ENCODE measurements at regions not wholly inside any gene's neighbourhood (a gene's known extent, or its start where the extent isn't known, plus 50 kb on each side); places are given as distances from the start of the nearest gene placed in this dataset.

- Histone ChIP-seq H3K4me3 (ENCODE audit: control insufficient read depth in 2 of 3, extremely low read depth in 1 of 3, insufficient read depth in 2 of 3, low read depth in 1 of 3, low read length in 3 of 3) (no peak overlapping the region), H3K36me3 (ENCODE audit: control insufficient read depth in 2 of 2, extremely low read depth in 1 of 2, insufficient read depth in 2 of 2, low read length in 2 of 2) (no peaks in the 10 kb centered on the region), H2AFZ (ENCODE audit: control insufficient read depth, low read length) (no peak overlapping the region), H3K27me3 (ENCODE audit: control insufficient read depth, extremely low read depth, insufficient read depth, low read length) (no peaks in the 10 kb centered on the region), H3K4me2 (ENCODE audit: control insufficient read depth, extremely low read depth, insufficient read depth, low read depth, low read length) (no peak overlapping the region), H3K9me3 (ENCODE audit: control insufficient read depth, low read depth, low read length) (no peaks in the 10 kb centered on the region), H4K20me1 (ENCODE audit: control insufficient read depth, extremely low read depth, insufficient read depth, low read length) (no peaks in the 10 kb centered on the region), H3K9me1 (ENCODE audit: control insufficient read depth, extremely low read depth, insufficient read depth, low read length) (no peaks in the 10 kb centered on the region), H3K4me1 (ENCODE audit: control insufficient read depth, extremely low read depth, insufficient read depth, low read length) (no peaks in the 10 kb centered on the region), H3K27ac (ENCODE audit: control insufficient read depth, insufficient read depth, low read length) (no peak overlapping the region), H3K79me2 (ENCODE audit: control insufficient read depth, insufficient read depth, low read length) (no peaks in the 10 kb centered on the region), H3K9ac (ENCODE audit: control insufficient read depth, extremely low read depth, insufficient read depth, low read length) (no peak overlapping the region)
- dilution Hi-C loops (cut with MboI; ENCODE audit: extremely low pct_ligation_motif_present, low sequenced_read_pairs), result no loop called here
- no peak for DNase-seq (ENCODE audit: low read depth, low spot score)
- FAIRE-seq, result no peak
- no peak for TF ChIP-seq CTCF (optimal IDR thresholded peaks at IDR 0.05 in 1 of 3, IDR thresholded peaks at IDR 0.05 in 1 of 3, conservative IDR thresholded peaks at IDR 0.05 in 1 of 3; ENCODE audit: extremely low read depth in 1 of 3, insufficient read depth in 2 of 3, low read length in 3 of 3)
- no peak for TF ChIP-seq EZH2 (IDR thresholded peaks at IDR 0.05; ENCODE audit: low read length)
These were observed 111.9 kb upstream of the DDHD1 start for GRCh38 chr14:53265025-53265424.

- TF ChIP-seq EZH2 (IDR thresholded peaks at IDR 0.05; ENCODE audit: low read length) (no peak), CTCF (optimal IDR thresholded peaks at IDR 0.05 in 1 of 3, IDR thresholded peaks at IDR 0.05 in 1 of 3, conservative IDR thresholded peaks at IDR 0.05 in 1 of 3; ENCODE audit: extremely low read depth in 1 of 3, insufficient read depth in 2 of 3, low read length in 3 of 3) (no peak)
- Histone ChIP-seq H3K36me3 (ENCODE audit: control insufficient read depth in 2 of 2, extremely low read depth in 1 of 2, insufficient read depth in 2 of 2, low read length in 2 of 2) (no peaks in the 10 kb centered on the region), H4K20me1 (ENCODE audit: control insufficient read depth, extremely low read depth, insufficient read depth, low read length) (no peaks in the 10 kb centered on the region), H3K9me1 (ENCODE audit: control insufficient read depth, extremely low read depth, insufficient read depth, low read length) (no peaks in the 10 kb centered on the region), H3K79me2 (ENCODE audit: control insufficient read depth, insufficient read depth, low read length) (no peaks in the 10 kb centered on the region), H3K9ac (ENCODE audit: control insufficient read depth, extremely low read depth, insufficient read depth, low read length) (no peak overlapping the region), H3K4me2 (ENCODE audit: control insufficient read depth, extremely low read depth, insufficient read depth, low read depth, low read length) (no peak overlapping the region), H2AFZ (ENCODE audit: control insufficient read depth, low read length) (no peak overlapping the region), H3K4me3 (ENCODE audit: control insufficient read depth in 2 of 3, extremely low read depth in 1 of 3, insufficient read depth in 2 of 3, low read depth in 1 of 3, low read length in 3 of 3) (no peak overlapping the region), H3K27ac (ENCODE audit: control insufficient read depth, insufficient read depth, low read length) (no peak overlapping the region), H3K27me3 (ENCODE audit: control insufficient read depth, extremely low read depth, insufficient read depth, low read length) (no peaks in the 10 kb centered on the region), H3K9me3 (ENCODE audit: control insufficient read depth, low read depth, low read length) (no peaks in the 10 kb centered on the region), H3K4me1 (ENCODE audit: control insufficient read depth, extremely low read depth, insufficient read depth, low read length) (no peaks in the 10 kb centered on the region)
- DNase-seq (ENCODE audit: low read depth, low spot score) (no peak), FAIRE-seq (no peak)
- dilution Hi-C loops (cut with MboI; ENCODE audit: extremely low pct_ligation_motif_present, low sequenced_read_pairs), result no loop called here
These were observed 107.8 kb upstream of the DDHD1 start for GRCh38 chr14:53260928-53261327.

Data from keratinocyte (primary cell).